Effector memory CD8-positive, alpha-beta T cell (primary cell): ENCODE measurements at regions not wholly inside any gene's neighbourhood (a gene's known extent, or its start where the extent isn't known, plus 50 kb on each side); places are given as distances from the start of the nearest gene placed in this dataset.

Source experiments
- ATAC-seq: fragments of 150-1000 bp; cut with Tn5 transposase; replicated peaks from 2 replicates; pipeline ENCODE4 v1.10.0; 2021; ENCODE audit warnings: mild to moderate bottlenecking, moderate library complexity
- DNase-seq, 3 experiments: peaks; one replicate each; pipeline ENCODE4 v3.0.0; 2021
- H3K27ac Mint-ChIP-seq, 2 donors: one replicate each; pipeline ENCODE4 v1.8.0; 2022; ENCODE audit warnings: mild to moderate bottlenecking in 2 of 2, mixed read lengths in 2 of 2, moderate library complexity in 2 of 2
- H3K27me3 Mint-ChIP-seq, 2 donors: one replicate each; pipeline ENCODE4 v1.8.0; 2022; ENCODE audit warnings: mixed read lengths in 2 of 2
- H3K36me3 Mint-ChIP-seq: one replicate; pipeline ENCODE4 v1.8.0; 2022; ENCODE audit warnings: mild to moderate bottlenecking, moderate library complexity, mixed read lengths; ENCODE audit not compliant: insufficient read depth
- H3K4me1 Mint-ChIP-seq, 2 donors: one replicate each; pipeline ENCODE4 v1.8.0; 2022; ENCODE audit warnings: low read depth in 2 of 2, mixed read lengths in 2 of 2
- H3K4me3 Mint-ChIP-seq, 2 donors: one replicate each; pipeline ENCODE4 v1.8.0; 2022; ENCODE audit warnings: mild to moderate bottlenecking in 2 of 2, mixed read lengths in 2 of 2, moderate library complexity in 2 of 2
- H3K9me3 Mint-ChIP-seq, 2 donors: one replicate each; pipeline ENCODE4 v1.8.0; 2022; ENCODE audit warnings: mixed read lengths in 2 of 2

DNA sequence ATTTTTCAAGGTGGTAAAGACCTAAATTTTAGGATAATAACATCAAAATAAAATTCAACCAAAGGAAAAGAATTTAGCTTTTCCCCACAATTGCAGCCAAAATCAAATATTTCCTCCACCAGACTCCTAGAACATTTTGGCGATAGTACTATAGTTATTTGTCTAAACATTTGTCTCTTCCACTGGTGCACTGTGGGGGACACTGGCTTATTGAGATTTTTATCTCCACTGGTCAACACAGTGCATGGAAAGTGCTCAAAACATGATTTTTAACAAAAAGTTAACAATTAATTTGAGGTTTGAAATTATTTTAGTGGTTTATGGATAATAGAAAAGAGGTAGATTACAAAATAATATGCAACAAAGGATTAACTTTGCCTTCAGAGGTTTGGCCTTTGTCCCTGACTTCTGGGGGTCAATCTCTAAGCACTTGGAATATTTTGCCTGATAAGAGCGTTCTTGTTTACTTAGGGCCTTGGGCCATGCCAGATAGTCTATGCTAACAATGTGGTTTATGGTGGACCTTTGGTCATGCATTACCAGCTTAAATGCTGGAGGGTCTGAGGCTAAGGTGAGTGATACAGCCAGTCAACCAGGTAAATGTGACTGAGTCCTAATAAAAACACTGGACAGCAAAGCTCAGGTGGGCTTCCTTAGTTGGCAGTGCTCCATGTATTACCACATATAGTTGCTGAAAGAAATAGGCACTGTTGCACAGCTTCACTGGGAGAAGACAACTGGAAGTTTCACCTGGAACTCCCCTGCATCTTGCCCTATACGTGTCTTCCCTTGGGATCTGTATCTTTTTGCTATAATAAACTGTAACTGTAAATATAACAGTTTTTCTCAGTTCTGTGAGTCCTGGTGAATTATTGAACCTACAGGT, 67.2 kb upstream of the SATB2 start:
- H3K36me3 Mint-ChIP-seq: no peaks in the 10 kb centered on the region
- no peaks in the 10 kb centered on the region for H3K27me3 Mint-ChIP-seq
- peaks cover 0 to 1% of the 10 kb centered on the region in 2 donors for H3K9me3 Mint-ChIP-seq
- no peak for DNase-seq
- H3K27ac Mint-ChIP-seq: no peak overlapping the region
- no peaks in the 10 kb centered on the region for H3K4me1 Mint-ChIP-seq
- no peak for ATAC-seq
- no peak overlapping the region for H3K4me3 Mint-ChIP-seq

DNA sequence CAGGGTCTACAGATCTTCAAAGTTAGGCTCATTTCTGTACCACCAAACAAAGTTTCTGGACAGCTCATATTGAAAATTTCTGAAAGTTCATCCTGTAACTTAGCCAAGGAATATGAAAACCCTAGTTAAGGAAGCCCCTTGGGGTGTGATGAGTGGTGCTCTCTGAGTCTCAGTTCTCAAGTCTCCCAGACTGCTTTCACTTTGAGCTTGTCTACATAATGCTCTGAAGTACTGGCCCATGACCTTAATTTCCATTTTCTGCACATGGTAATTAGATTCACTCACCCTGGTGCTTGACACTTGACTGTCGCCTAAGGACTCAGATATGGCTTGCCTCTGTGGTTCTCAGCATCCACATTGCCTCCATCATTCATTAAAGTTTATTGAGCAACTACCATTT, 51.7 kb upstream of the SATB2 start:
- Mint-ChIP-seq H3K4me3 (no peak overlapping the region), H3K4me1 (no peaks in the 10 kb centered on the region), H3K27ac (no peak overlapping the region), H3K27me3 (peaks cover 13 to 23% of the 10 kb centered on the region in 2 donors), H3K9me3 (no peaks in the 10 kb centered on the region), H3K36me3 (no peaks in the 10 kb centered on the region)
- ATAC-seq (no peak), DNase-seq (no peak)
